ENCODE measurements at regions not wholly inside any gene's neighbourhood (a gene's known extent, or its start where the extent isn't known, plus 50 kb on each side); places are given as distances from the start of the nearest gene placed in this dataset.
A peak's percentile ranks its signal among the peaks of the same experiment; 100 is the strongest.

GRCh38 chr19:31670931-31671330 lies 321.7 kb upstream of the TSHZ3 start:
- no peak for DNase-seq

- no peak for DNase-seq
Observed at GRCh38 chr19:31671411-31672035, 322.3 kb upstream of the TSHZ3 start.

- DNase-seq: peak; percentile 75
Observed at GRCh38 chr19:31674503-31675192, 325.4 kb upstream of the TSHZ3 start.

- DNase-seq: peak; percentile 86
Observed at GRCh38 chr19:31675193-31675913, 326.1 kb upstream of the TSHZ3 start.

- no peak for DNase-seq
Observed at GRCh38 chr19:31676271-31677004, 327.2 kb upstream of the TSHZ3 start.

GRCh38 chr19:31678421-31678820 lies 329.2 kb upstream of the TSHZ3 start:
- DNase-seq: peak; percentile 13

GRCh38 chr19:31681121-31681520 lies 331.9 kb upstream of the TSHZ3 start:
- DNase-seq: no peak

- no peak for DNase-seq
Observed at GRCh38 chr19:31693131-31693932, 344.1 kb upstream of the TSHZ3 start.

GRCh38 chr19:31693933-31694269 lies 344.7 kb upstream of the TSHZ3 start:
- DNase-seq: no peak

- no peak for DNase-seq
Observed at GRCh38 chr19:31694761-31695160, 345.5 kb upstream of the TSHZ3 start.

- no peak for DNase-seq
Observed at GRCh38 chr19:31699421-31699820, 350.2 kb upstream of the TSHZ3 start.

- DNase-seq: no peak
Observed at GRCh38 chr19:31701146-31701545, 351.9 kb upstream of the TSHZ3 start.

- DNase-seq: no peak
Observed at GRCh38 chr19:31705656-31706055, 356.4 kb upstream of the TSHZ3 start.

GRCh38 chr19:31706131-31706530 lies 356.9 kb upstream of the TSHZ3 start:
- no peak for DNase-seq

GRCh38 chr19:31706691-31707620 lies 357.7 kb upstream of the TSHZ3 start:
- DNase-seq: no peak

- DNase-seq: no peak
Observed at GRCh38 chr19:31708520-31708919, 359.3 kb upstream of the TSHZ3 start.

- no peak for DNase-seq
Observed at GRCh38 chr19:31709476-31709875, 360.2 kb upstream of the TSHZ3 start.

- DNase-seq: no peak
Observed at GRCh38 chr19:31715249-31715945, 366.2 kb upstream of the TSHZ3 start.

GRCh38 chr19:31716826-31717225 lies 367.6 kb upstream of the TSHZ3 start:
- no peak for DNase-seq

GRCh38 chr19:31717269-31717923 lies 368.2 kb upstream of the TSHZ3 start:
- DNase-seq: no peak

Measured in fibroblast of upper back skin (primary cell).